KMS-11 (cell line): ENCODE measurements at regions not wholly inside any gene's neighbourhood (a gene's known extent, or its start where the extent isn't known, plus 50 kb on each side); places are given as distances from the start of the nearest gene placed in this dataset.

Experiments
- H2AFZ ChIP-seq: fragments of 200-600 bp; sonication (generic); 2 replicates; pipeline ENCODE4 v1.6.1; 2016; ENCODE audit warnings: antibody characterized with exemption, mixed run types, low read depth
- H3K27ac ChIP-seq: fragments of 200-600 bp; sonication (generic); 2 replicates; pipeline ENCODE4 v1.6.1; 2016; ENCODE audit warnings: mild to moderate bottlenecking, mixed run types
- H3K27me3 ChIP-seq: fragments of 200-600 bp; sonication (generic); 2 replicates; pipeline ENCODE4 v1.6.1; 2017; ENCODE audit warnings: mild to moderate bottlenecking, low read depth, mixed run types, moderate library complexity; ENCODE audit not compliant: insufficient read depth
- H3K36me3 ChIP-seq: fragments of 200-600 bp; sonication (generic); 2 replicates; pipeline ENCODE4 v1.6.1; 2017; ENCODE audit warnings: mild to moderate bottlenecking, mixed run types; ENCODE audit not compliant: insufficient read depth
- H3K4me1 ChIP-seq: fragments of 200-600 bp; sonication (generic); 2 replicates; pipeline ENCODE4 v1.6.1; 2016; ENCODE audit warnings: mild to moderate bottlenecking, low read depth, mixed run types; ENCODE audit not compliant: poor library complexity, severe bottlenecking
- H3K4me2 ChIP-seq: fragments of 200-600 bp; sonication (generic); 2 replicates; pipeline ENCODE4 v1.7.0; 2016; ENCODE audit warnings: mild to moderate bottlenecking, mixed run types
- H3K4me3 ChIP-seq: fragments of 200-600 bp; sonication (generic); IDR thresholded peaks from 2 replicates; pipeline ENCODE4 v1.6.1; 2017; ENCODE audit warnings: low read depth, low read length, mixed read lengths; ENCODE audit not compliant: insufficient read depth
- H3K79me2 ChIP-seq: fragments of 200-600 bp; sonication (generic); 2 replicates; pipeline ENCODE4 v1.6.1; 2016; ENCODE audit warnings: low read depth, mixed run types; ENCODE audit not compliant: insufficient read depth
- H3K9ac ChIP-seq: fragments of 200-600 bp; sonication (generic); 2 replicates; pipeline ENCODE4 v1.6.1; 2016; ENCODE audit warnings: mild to moderate bottlenecking, mixed run types
- H4K20me1 ChIP-seq: fragments of 200-600 bp; sonication (generic); 2 replicates; pipeline ENCODE4 v1.6.1; 2016; ENCODE audit warnings: mild to moderate bottlenecking, mixed run types; ENCODE audit not compliant: insufficient read depth
- CTCF ChIP-seq: fragments of 200-600 bp; sonication (generic); conservative IDR thresholded peaks from 2 replicates; pipeline ENCODE4 v1.6.1; 2017; ENCODE audit warnings: low read depth, mild to moderate bottlenecking, antibody characterized with exemption, low read length, moderate library complexity, mixed read lengths

GRCh38 chr7:41107330-41107937 is 595.5 kb downstream of the INHBA start:
- Histone ChIP-seq H3K4me2 (no peak overlapping the region), H3K4me1 (no peaks in the 10 kb centered on the region), H3K27ac (no peak overlapping the region), H3K9ac (no peak overlapping the region), H4K20me1 (no peaks in the 10 kb centered on the region), H2AFZ (no peak overlapping the region), H3K4me3 (no peak overlapping the region), H3K27me3 (no peaks in the 10 kb centered on the region), H3K36me3 (no peaks in the 10 kb centered on the region), H3K79me2 (no peaks in the 10 kb centered on the region)
- no peak for TF ChIP-seq CTCF

GRCh38 chr7:41104631-41105030 is 598.3 kb downstream of the INHBA start:
- H3K4me2 ChIP-seq: no peak overlapping the region
- H3K36me3 ChIP-seq: no peaks in the 10 kb centered on the region
- no peak overlapping the region for H3K9ac ChIP-seq
- H3K4me1 ChIP-seq: no peaks in the 10 kb centered on the region
- H3K4me3 ChIP-seq: no peak overlapping the region
- H4K20me1 ChIP-seq: no peaks in the 10 kb centered on the region
- H3K27me3 ChIP-seq: no peaks in the 10 kb centered on the region
- H3K27ac ChIP-seq: no peak overlapping the region
- H3K79me2 ChIP-seq: no peaks in the 10 kb centered on the region
- TF ChIP-seq CTCF: no peak
- H2AFZ ChIP-seq: no peak overlapping the region

- H4K20me1 ChIP-seq: no peaks in the 10 kb centered on the region
- H3K79me2 ChIP-seq: no peaks in the 10 kb centered on the region
- H3K4me3 ChIP-seq: no peak overlapping the region
- no peak for TF ChIP-seq CTCF
- no peaks in the 10 kb centered on the region for H3K4me1 ChIP-seq
- no peak overlapping the region for H3K27ac ChIP-seq
- no peaks in the 10 kb centered on the region for H3K36me3 ChIP-seq
- H3K9ac ChIP-seq: no peak overlapping the region
- H3K27me3 ChIP-seq: no peaks in the 10 kb centered on the region
- H2AFZ ChIP-seq: no peak overlapping the region
- no peak overlapping the region for H3K4me2 ChIP-seq
Measured at GRCh38 chr7:41103331-41103730, 599.6 kb downstream of the INHBA start.

GRCh38 chr7:41098846-41099245 is 604.0 kb downstream of the INHBA start:
- Histone ChIP-seq H3K79me2 (no peaks in the 10 kb centered on the region), H3K4me1 (no peaks in the 10 kb centered on the region), H3K27me3 (no peaks in the 10 kb centered on the region), H2AFZ (no peak overlapping the region), H3K4me3 (no peak overlapping the region), H3K36me3 (no peaks in the 10 kb centered on the region), H3K27ac (no peak overlapping the region), H4K20me1 (no peaks in the 10 kb centered on the region), H3K4me2 (no peak overlapping the region), H3K9ac (no peak overlapping the region)
- TF ChIP-seq CTCF: no peak
